ENCODE measurements at regions not wholly inside any gene's neighbourhood (a gene's known extent, or its start where the extent isn't known, plus 50 kb on each side); places are given as distances from the start of the nearest gene placed in this dataset.

DNA sequence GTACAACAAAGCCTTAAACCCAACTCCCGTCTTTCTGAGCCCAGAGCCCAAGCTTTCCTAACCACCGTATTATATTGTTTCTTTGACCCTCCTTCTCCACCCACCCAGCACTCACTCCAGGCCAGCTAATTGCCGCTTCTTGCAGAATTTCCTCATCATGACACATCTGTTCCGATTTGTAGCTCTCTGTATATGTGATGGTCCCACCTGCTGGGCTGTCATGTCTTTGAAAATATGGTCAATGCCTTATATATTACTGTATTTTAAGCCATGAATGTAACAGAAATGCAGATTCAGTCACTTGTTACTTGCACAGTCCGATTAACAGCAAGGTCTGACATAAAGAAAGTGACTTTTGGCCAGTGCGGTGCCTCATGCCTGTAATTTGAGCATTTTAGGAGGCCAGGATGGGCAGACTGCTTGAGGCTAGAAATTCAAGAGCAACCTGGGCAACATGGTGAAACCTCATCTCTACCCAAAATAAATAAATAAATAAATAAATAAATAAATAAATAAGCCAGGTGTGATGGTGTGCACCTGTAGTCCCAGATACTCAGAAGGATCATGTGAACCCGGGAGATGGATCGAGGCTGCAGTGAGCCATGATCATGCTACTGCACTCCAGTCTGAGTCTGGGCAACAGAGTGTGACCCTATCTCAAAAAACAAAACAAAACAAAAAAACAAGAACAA, 359.8 kb downstream of the ATP23 start:
- no peaks in the 10 kb centered on the region for H3K9me3 ChIP-seq
- no peak overlapping the region for H3K4me3 ChIP-seq
- no peaks in the 10 kb centered on the region for H3K36me3 ChIP-seq
- TF ChIP-seq, protein P1, sequence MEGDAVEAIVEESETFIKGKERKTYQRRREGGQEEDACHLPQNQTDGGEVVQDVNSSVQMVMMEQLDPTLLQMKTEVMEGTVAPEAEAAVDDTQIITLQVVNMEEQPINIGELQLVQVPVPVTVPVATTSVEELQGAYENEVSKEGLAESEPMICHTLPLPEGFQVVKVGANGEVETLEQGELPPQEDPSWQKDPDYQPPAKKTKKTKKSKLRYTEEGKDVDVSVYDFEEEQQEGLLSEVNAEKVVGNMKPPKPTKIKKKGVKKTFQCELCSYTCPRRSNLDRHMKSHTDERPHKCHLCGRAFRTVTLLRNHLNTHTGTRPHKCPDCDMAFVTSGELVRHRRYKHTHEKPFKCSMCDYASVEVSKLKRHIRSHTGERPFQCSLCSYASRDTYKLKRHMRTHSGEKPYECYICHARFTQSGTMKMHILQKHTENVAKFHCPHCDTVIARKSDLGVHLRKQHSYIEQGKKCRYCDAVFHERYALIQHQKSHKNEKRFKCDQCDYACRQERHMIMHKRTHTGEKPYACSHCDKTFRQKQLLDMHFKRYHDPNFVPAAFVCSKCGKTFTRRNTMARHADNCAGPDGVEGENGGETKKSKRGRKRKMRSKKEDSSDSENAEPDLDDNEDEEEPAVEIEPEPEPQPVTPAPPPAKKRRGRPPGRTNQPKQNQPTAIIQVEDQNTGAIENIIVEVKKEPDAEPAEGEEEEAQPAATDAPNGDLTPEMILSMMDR (IDR thresholded peaks at IDR 0.05): no peak
- intact Hi-C loops (cut with DNase I): no loop called here
- no peaks in the 10 kb centered on the region for H3K4me1 ChIP-seq
- DNase-seq: no peak
- no peak overlapping the region for H3K27ac ChIP-seq
- no peak for ATAC-seq
- H3K27me3 ChIP-seq: no peaks in the 10 kb centered on the region

DNA sequence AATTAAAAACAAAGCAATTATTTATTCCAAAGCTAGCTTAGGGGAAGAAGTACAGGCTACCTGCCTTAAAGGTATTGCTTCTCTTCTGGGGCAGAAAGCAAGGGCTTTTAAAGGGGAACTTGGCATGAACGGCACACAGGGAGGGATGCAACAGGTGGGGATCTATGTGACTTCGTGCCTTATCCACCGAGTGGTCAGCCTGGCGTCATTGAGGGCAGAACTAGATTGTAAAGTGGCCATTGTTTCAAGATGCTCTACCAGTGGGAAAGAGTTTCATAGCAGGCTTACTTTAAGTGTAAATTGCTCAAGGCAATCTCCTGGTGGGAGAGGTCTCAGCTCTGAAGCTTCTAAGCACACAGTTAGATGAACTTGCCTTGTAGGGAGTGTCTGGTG, 360.4 kb downstream of the ATP23 start:
- TF ChIP-seq, protein P1 (IDR thresholded peaks at IDR 0.05): no peak
- no peaks in the 10 kb centered on the region for H3K9me3 ChIP-seq
- intact Hi-C loops (cut with DNase I): no loop called here
- DNase-seq: no peak
- no peak for ATAC-seq
- no peaks in the 10 kb centered on the region for H3K27me3 ChIP-seq
- H3K4me1 ChIP-seq: no peaks in the 10 kb centered on the region
- no peak overlapping the region for H3K4me3 ChIP-seq
- no peak overlapping the region for H3K27ac ChIP-seq
- H3K36me3 ChIP-seq: no peaks in the 10 kb centered on the region

DNA sequence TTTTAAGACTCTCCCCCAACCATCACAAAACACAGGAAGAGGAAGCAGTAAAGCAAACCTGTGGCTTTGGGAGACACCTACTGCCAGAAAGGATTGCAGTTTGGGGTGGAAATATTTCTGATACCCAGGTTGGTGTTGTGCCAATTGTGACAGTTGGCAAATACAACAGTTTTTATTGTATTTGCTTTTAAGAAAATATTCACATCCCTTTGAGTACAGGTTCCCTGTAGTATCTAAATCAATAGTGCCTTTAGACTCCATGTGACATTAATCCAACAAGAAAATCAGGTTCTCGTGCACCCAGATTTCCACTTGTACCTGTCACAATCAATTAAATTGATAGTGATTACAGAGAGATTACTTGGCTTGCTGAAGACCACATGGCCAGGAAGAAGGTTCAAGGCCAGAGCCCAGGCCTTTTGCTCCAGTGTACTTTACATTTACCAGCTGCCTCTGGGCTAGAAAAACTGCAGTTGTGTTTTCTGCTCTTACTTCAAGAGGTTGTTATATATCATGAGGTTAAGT, 361.2 kb downstream of the ATP23 start:
- TF ChIP-seq, protein P1 (IDR thresholded peaks at IDR 0.05): no peak
- no peak for DNase-seq
- Histone ChIP-seq H3K9me3 (no peaks in the 10 kb centered on the region), H3K4me1 (no peaks in the 10 kb centered on the region), H3K36me3 (no peaks in the 10 kb centered on the region), H3K27ac (no peak overlapping the region), H3K4me3 (no peak overlapping the region), H3K27me3 (no peaks in the 10 kb centered on the region)
- ATAC-seq: no peak
- intact Hi-C loops (cut with DNase I): no loop called here

DNA sequence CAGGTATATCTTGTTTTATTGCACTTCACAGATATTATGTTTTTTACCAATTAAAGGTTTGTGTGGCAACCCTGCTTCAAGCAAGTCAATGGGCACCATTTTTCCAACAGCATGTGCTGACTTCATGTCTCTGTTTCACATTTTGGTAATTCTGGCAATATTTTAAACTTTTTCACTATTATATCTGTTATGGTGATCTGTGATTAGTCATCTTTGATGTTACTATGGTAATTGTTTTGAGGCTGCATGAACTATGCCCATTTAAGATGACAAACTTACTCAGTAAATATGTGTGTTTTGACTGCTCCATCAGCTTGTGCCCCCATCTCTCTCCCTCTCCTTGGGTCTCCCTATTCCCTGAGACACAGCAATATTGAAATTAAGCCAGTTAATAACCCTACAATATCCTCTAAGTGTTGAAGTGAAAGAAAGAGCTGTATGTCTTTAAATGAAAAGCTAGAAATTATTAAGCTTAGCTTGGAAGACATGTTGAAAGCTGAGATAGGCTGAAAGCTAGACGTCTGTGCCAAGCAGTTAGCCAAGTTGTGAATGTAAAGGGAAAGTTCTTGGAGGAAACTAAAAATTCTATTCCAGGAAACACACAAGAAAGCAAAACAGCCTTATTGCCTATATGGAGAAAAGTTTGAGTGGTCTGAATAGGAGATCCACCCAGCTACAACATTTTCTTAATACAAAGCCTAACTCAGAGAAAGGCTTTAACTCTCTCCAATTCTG, 365.1 kb downstream of the ATP23 start:
- H3K36me3 ChIP-seq: no peaks in the 10 kb centered on the region
- H3K27ac ChIP-seq: no peak overlapping the region
- H3K4me1 ChIP-seq: no peaks in the 10 kb centered on the region
- DNase-seq (no peak), ATAC-seq (no peak)
- no peaks in the 10 kb centered on the region for H3K9me3 ChIP-seq
- intact Hi-C loops (cut with DNase I): no loop called here
- TF ChIP-seq, protein P1 (IDR thresholded peaks at IDR 0.05): no peak
- H3K4me3 ChIP-seq: no peak overlapping the region
- H3K27me3 ChIP-seq: no peaks in the 10 kb centered on the region

DNA sequence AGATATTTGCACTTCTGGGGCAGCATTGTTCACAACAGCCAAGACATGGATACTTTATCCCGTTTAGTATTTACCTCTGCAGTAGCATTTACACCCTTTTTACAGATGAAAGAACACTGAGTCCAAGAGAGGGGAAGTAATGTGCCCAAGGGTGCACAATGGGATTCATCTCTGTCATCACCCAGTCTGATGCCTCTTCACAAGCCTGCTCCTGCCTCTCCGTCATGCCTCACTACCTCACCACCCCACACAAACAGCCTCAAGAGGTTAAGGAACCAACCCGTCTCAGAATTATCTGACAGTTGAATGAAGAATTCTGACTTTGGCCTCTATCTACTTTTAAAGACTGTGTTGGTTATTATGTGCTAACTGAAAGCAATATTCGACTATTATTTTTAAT, 368.4 kb downstream of the ATP23 start:
- DNase-seq (no peak), ATAC-seq (no peak)
- no peak overlapping the region for H3K4me3 ChIP-seq
- no peaks in the 10 kb centered on the region for H3K27me3 ChIP-seq
- H3K9me3 ChIP-seq: no peaks in the 10 kb centered on the region
- H3K4me1 ChIP-seq: no peaks in the 10 kb centered on the region
- TF ChIP-seq, protein P1 (IDR thresholded peaks at IDR 0.05): no peak
- H3K36me3 ChIP-seq: no peaks in the 10 kb centered on the region
- H3K27ac ChIP-seq: no peak overlapping the region
- intact Hi-C loops (cut with DNase I): no loop called here
